ENCODE measurements at regions not wholly inside any gene's neighbourhood (a gene's known extent, or its start where the extent isn't known, plus 50 kb on each side); places are given as distances from the start of the nearest gene placed in this dataset.

GRCh38 chr7:118328505-118329211, 104.2 kb downstream of the ANKRD7 start:
- H3K9me3 ChIP-seq (ENCODE audit: control insufficient read depth, low read length), result no peaks in the 10 kb centered on the region
- no peaks in the 10 kb centered on the region for H3K27me3 ChIP-seq (ENCODE audit: control insufficient read depth, insufficient read depth)
- H3K4me3 ChIP-seq (ENCODE audit: low read length), result no peak overlapping the region
- intact Hi-C loops (cut with DNase I), result no loop called here
- H3K4me1 ChIP-seq (ENCODE audit: control insufficient read depth, insufficient read depth, low read length), result no peaks in the 10 kb centered on the region
- no peak for ATAC-seq
- H3K27ac ChIP-seq (ENCODE audit: low read length), result no peak overlapping the region
- 71% methylated on average over 11 of the region's 11 CpGs for WGBS
- no peak for DNase-seq

DNA sequence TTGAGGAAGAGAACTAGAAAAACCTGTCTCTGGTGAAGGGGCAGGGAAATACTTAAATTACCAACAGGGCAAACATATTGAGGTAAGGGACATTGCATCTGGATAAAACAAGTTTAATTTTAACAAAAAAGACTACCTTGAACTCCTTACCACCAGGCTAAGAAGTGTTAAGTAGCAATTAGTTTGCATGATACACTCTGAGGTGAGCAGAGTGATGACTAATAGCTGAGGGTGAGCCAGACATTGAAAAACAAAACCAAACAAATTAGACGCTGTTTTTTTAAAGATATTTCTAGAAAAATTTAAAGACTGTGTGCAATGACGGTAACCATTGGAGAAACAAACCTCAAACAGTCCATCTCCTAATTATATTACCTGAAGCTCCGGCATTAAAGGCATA, 105.9 kb downstream of the ANKRD7 start:
- H3K27ac ChIP-seq (ENCODE audit: low read length), result no peak overlapping the region
- WGBS, result 79% methylated on average over 3 of the region's 3 CpGs
- no peaks in the 10 kb centered on the region for H3K27me3 ChIP-seq (ENCODE audit: control insufficient read depth, insufficient read depth)
- DNase-seq (no peak), ATAC-seq (no peak)
- intact Hi-C loops (cut with DNase I), result no loop called here
- H3K4me3 ChIP-seq (ENCODE audit: low read length), result no peak overlapping the region
- H3K4me1 ChIP-seq (ENCODE audit: control insufficient read depth, insufficient read depth, low read length), result no peaks in the 10 kb centered on the region
- no peaks in the 10 kb centered on the region for H3K9me3 ChIP-seq (ENCODE audit: control insufficient read depth, low read length)

GRCh38 chr7:118346748-118347147, 122.2 kb downstream of the ANKRD7 start:
- no peak for DNase-seq
- Histone ChIP-seq H3K4me1 (ENCODE audit: control insufficient read depth, insufficient read depth, low read length) (no peaks in the 10 kb centered on the region), H3K9me3 (ENCODE audit: control insufficient read depth, low read length) (no peaks in the 10 kb centered on the region), H3K4me3 (ENCODE audit: low read length) (no peak overlapping the region), H3K27ac (ENCODE audit: low read length) (no peak overlapping the region), H3K27me3 (ENCODE audit: control insufficient read depth, insufficient read depth) (no peaks in the 10 kb centered on the region)
- intact Hi-C loops (cut with DNase I), result no loop called here
- no peak for ATAC-seq

DNA sequence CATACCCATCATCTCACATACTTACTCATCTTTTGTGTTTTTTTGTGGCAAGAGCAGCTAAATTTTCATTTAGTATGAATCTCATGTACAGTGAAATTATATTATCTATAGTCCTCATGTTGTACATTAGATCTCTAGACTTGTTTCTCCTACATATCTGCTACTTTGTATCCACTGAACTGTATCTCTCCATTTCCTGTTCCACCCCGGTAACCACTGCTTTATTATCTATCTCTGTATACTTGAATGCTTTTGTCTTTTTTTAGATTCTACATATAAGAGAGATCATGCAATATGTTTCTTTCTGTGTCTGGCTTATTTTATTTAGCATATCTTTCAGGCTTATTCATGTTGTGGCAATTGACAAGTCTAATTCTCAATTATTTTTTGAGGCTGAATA, 125.1 kb downstream of the ANKRD7 start:
- Histone ChIP-seq H3K27me3 (ENCODE audit: control insufficient read depth, insufficient read depth) (no peaks in the 10 kb centered on the region), H3K4me3 (ENCODE audit: low read length) (no peak overlapping the region), H3K4me1 (ENCODE audit: control insufficient read depth, insufficient read depth, low read length) (no peaks in the 10 kb centered on the region), H3K27ac (ENCODE audit: low read length) (no peak overlapping the region), H3K9me3 (ENCODE audit: control insufficient read depth, low read length) (no peaks in the 10 kb centered on the region)
- intact Hi-C loops (cut with DNase I), result loop anchor here in 1 of 4 donors (10.0 kb wide), 2 partner anchors 385 to 825 kb away; no protein-coding TSS in a partner anchor
- ATAC-seq, result no peak
- 45% methylated on average over 1 of the region's 1 CpG for WGBS
- no peak for DNase-seq

- H3K9me3 ChIP-seq (ENCODE audit: control insufficient read depth, low read length), result no peaks in the 10 kb centered on the region
- DNase-seq, result no peak
- no peak for ATAC-seq
- H3K27ac ChIP-seq (ENCODE audit: low read length), result no peak overlapping the region
- H3K27me3 ChIP-seq (ENCODE audit: control insufficient read depth, insufficient read depth), result no peaks in the 10 kb centered on the region
- WGBS, result 79% methylated on average over 1 of the region's 1 CpG
- H3K4me1 ChIP-seq (ENCODE audit: control insufficient read depth, insufficient read depth, low read length), result no peaks in the 10 kb centered on the region
- intact Hi-C loops (cut with DNase I), result loop anchor here in 1 of 4 donors (10.0 kb wide), 2 partner anchors 385 to 825 kb away; no protein-coding TSS in a partner anchor
- no peak overlapping the region for H3K4me3 ChIP-seq (ENCODE audit: low read length)
Measured at GRCh38 chr7:118350260-118350659, 125.8 kb downstream of the ANKRD7 start.

DNA sequence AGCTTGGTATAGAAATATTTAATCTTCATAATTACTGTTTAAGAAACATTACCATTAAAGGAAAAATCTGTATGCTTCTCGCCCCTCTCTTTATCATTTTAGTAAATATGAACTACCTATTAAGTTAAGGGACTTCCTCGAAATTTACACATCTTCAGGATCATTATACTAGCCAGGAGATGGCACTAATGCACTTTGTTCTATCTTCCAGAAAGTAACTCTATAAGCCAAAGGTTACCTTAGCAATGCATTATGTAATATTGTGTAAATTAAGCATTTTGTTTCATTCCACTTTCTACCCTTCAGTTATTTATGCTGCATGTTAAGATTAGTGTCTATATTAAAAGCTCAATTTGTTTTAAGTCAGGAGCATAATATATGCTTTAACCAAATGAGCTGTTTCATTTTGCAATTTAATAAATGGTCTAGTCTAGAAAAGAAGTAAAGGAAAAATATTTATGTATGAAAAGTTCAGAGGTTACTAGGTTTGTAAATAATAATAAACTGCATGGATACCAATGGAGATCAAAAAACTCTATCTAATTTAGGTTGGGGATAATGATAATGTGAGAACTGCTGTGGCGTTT, 128.5 kb downstream of the ANKRD7 start:
- Histone ChIP-seq H3K4me1 (ENCODE audit: control insufficient read depth, insufficient read depth, low read length) (no peaks in the 10 kb centered on the region), H3K27ac (ENCODE audit: low read length) (no peak overlapping the region), H3K4me3 (ENCODE audit: low read length) (no peak overlapping the region), H3K27me3 (ENCODE audit: control insufficient read depth, insufficient read depth) (no peaks in the 10 kb centered on the region), H3K9me3 (ENCODE audit: control insufficient read depth, low read length) (no peaks in the 10 kb centered on the region)
- ATAC-seq, result no peak
- WGBS, result 55% methylated on average over 3 of the region's 3 CpGs
- DNase-seq, result no peak
- intact Hi-C loops (cut with DNase I), result loop anchor here in 1 of 4 donors (10.0 kb wide), 2 partner anchors 382 to 822 kb away; no protein-coding TSS in a partner anchor

DNA sequence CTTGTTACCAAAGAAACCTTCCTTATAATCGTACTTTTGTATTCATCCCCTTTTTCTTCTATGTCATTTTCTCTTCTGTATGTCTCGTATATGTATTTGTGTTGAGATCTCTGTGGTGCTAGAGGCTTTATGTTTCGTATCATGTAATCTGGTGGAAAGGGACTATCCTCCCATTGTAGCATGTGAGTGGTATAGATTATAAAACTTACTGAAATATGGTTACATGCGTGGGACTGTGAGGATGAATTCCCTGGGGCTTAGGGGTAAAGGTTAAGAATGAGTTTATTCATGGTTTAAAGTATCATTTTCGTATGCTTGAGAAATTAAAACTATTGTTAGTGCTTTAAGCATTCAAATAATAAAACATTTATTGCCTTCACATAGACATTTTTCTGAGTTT, 141.9 kb downstream of the ANKRD7 start:
- no peaks in the 10 kb centered on the region for H3K27me3 ChIP-seq (ENCODE audit: control insufficient read depth, insufficient read depth)
- intact Hi-C loops (cut with DNase I), result no loop called here
- H3K4me1 ChIP-seq (ENCODE audit: control insufficient read depth, insufficient read depth, low read length), result no peaks in the 10 kb centered on the region
- no peak for DNase-seq
- no peak overlapping the region for H3K4me3 ChIP-seq (ENCODE audit: low read length)
- ATAC-seq, result no peak
- H3K27ac ChIP-seq (ENCODE audit: low read length), result no peak overlapping the region
- 71% methylated on average over 5 of the region's 5 CpGs for WGBS
- H3K9me3 ChIP-seq (ENCODE audit: control insufficient read depth, low read length), result no peaks in the 10 kb centered on the region

DNA sequence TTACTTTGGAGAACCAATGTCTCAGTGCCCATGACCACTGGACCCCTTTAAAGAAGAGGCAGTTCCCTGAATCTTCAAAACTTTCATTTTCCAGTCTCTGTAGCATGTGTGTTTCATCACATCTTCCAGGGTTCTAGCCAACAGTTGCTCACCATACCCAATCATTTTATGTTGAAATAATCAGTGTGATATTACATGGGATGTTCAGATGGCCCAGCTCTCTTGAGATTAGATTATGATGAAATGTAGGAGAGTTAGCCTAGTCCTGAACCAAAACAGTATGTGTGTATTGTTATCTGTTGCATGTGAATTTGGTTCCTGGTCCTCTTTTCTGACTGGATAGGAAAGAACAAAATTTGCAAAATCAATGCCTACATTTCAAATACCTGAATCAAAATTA, 144.5 kb downstream of the ANKRD7 start:
- H3K4me1 ChIP-seq (ENCODE audit: control insufficient read depth, insufficient read depth, low read length), result peaks cover 1% of the 10 kb centered on the region
- DNase-seq (no peak), ATAC-seq (no peak)
- intact Hi-C loops (cut with DNase I), result no loop called here
- H3K27me3 ChIP-seq (ENCODE audit: control insufficient read depth, insufficient read depth), result no peaks in the 10 kb centered on the region
- H3K27ac ChIP-seq (ENCODE audit: low read length), result no peak overlapping the region
- H3K4me3 ChIP-seq (ENCODE audit: low read length), result no peak overlapping the region
- H3K9me3 ChIP-seq (ENCODE audit: control insufficient read depth, low read length), result no peaks in the 10 kb centered on the region

DNA sequence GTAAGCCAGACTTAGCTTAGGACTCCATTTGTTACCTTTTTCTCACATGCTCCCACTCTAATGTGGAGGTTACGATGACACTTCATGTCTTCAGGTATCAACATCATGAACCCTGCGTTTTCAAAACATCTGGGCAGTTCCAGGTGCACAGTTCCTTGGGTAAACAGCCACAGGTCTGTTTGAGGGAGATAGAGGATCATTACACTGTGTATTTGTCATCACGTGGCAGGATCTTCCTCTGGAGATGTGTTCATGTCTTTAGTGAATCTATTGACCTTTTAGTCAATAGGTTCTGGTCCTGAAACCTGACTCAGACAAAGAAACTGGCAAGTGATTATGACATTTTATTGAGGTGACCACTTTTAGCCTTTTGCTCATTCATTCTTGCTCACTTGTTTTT, 145.5 kb downstream of the ANKRD7 start:
- ATAC-seq (no peak), DNase-seq (no peak)
- peaks cover 1% of the 10 kb centered on the region for H3K4me1 ChIP-seq (ENCODE audit: control insufficient read depth, insufficient read depth, low read length)
- 77% methylated on average over 3 of the region's 3 CpGs for WGBS
- no peaks in the 10 kb centered on the region for H3K9me3 ChIP-seq (ENCODE audit: control insufficient read depth, low read length)
- no peak overlapping the region for H3K4me3 ChIP-seq (ENCODE audit: low read length)
- no peaks in the 10 kb centered on the region for H3K27me3 ChIP-seq (ENCODE audit: control insufficient read depth, insufficient read depth)
- H3K27ac ChIP-seq (ENCODE audit: low read length), result no peak overlapping the region
- intact Hi-C loops (cut with DNase I), result no loop called here

DNA sequence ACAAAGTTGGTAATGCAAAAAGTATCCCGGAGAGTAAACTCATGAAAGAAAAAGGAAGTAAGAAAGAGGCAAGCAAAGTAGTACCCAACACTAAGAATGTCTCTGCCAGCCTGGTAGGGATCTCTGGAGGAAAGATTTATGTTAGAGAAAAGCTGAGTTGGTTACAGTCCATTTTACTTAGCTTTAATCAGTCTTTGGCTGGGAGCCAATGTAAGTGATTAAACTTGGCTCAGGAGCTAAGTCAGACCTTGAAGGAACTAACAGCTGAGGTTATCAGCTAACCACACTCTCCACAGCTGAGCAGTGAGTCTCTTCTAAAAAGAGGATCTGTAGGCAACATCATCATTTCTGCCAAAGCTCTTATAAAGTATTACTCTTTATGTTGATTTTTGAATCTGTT, 148.0 kb downstream of the ANKRD7 start:
- Histone ChIP-seq H3K4me3 (ENCODE audit: low read length) (no peak overlapping the region), H3K9me3 (ENCODE audit: control insufficient read depth, low read length) (no peaks in the 10 kb centered on the region), H3K4me1 (ENCODE audit: control insufficient read depth, insufficient read depth, low read length) (peaks cover 1% of the 10 kb centered on the region), H3K27ac (ENCODE audit: low read length) (no peak overlapping the region), H3K27me3 (ENCODE audit: control insufficient read depth, insufficient read depth) (no peaks in the 10 kb centered on the region)
- 75% methylated on average over 1 of the region's 1 CpG for WGBS
- intact Hi-C loops (cut with DNase I), result no loop called here
- no peak for ATAC-seq
- DNase-seq, result no peak

DNA sequence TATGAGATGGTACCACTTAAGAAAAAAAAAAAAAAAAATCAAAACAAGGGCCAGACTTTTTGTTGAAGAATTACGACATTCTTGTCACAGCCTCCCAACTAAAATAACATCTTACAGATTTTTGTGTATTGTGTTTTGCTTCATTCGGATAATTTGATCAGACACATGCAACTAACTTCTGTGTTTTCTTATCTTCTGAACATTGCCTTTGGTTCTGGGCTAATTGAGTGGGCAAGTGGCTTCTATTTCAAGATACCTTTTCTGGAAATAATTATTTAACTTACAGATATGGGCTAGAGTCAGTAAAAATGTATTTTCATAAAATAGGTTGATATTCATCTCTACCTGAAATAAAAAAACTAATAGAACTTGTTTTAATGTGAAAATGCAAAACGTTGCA, 165.1 kb downstream of the ANKRD7 start:
- H3K9me3 ChIP-seq (ENCODE audit: control insufficient read depth, low read length), result no peaks in the 10 kb centered on the region
- ATAC-seq, result no peak
- intact Hi-C loops (cut with DNase I), result no loop called here
- DNase-seq, result no peak
- no peak overlapping the region for H3K4me3 ChIP-seq (ENCODE audit: low read length)
- no peaks in the 10 kb centered on the region for H3K4me1 ChIP-seq (ENCODE audit: control insufficient read depth, insufficient read depth, low read length)
- H3K27me3 ChIP-seq (ENCODE audit: control insufficient read depth, insufficient read depth), result no peaks in the 10 kb centered on the region
- 74% methylated on average over 3 of the region's 3 CpGs for WGBS
- no peak overlapping the region for H3K27ac ChIP-seq (ENCODE audit: low read length)

All from right cardiac atrium (tissue), 5 donors.